GM23248 (cell line): ENCODE measurements at regions not wholly inside any gene's neighbourhood (a gene's known extent, or its start where the extent isn't known, plus 50 kb on each side); places are given as distances from the start of the nearest gene placed in this dataset.

Experiments used
- DNase-seq: peaks from one replicate; pipeline ENCODE4 v3.0.0-alpha.2; 2015
- H2AFZ ChIP-seq: fragments of 200-600 bp; sonication (generic); 2 replicates; pipeline ENCODE4 v1.6.1; 2016; ENCODE audit warnings: antibody characterized with exemption
- H3F3A ChIP-seq: fragments of 200-600 bp; sonication (generic); 2 replicates; pipeline ENCODE4 v1.6.1; 2016; ENCODE audit warnings: mild to moderate bottlenecking, antibody characterized with exemption, mixed run types; ENCODE audit not compliant: insufficient read depth
- H3K27ac ChIP-seq: fragments of 200-600 bp; sonication (generic); 2 replicates; pipeline ENCODE4 v1.5.1; 2016; ENCODE audit warnings: mild to moderate bottlenecking
- H3K27me3 ChIP-seq: fragments of 200-600 bp; sonication (generic); replicated peaks from 2 replicates; pipeline ENCODE4 v1.6.1; 2016; ENCODE audit warnings: mild to moderate bottlenecking; ENCODE audit not compliant: insufficient read depth
- H3K36me3 ChIP-seq: fragments of 200-600 bp; sonication (generic); 2 replicates; pipeline ENCODE4 v1.6.1; 2016; ENCODE audit warnings: low read depth, mild to moderate bottlenecking
- H3K4me1 ChIP-seq: fragments of 200-600 bp; sonication (generic); 2 replicates; pipeline ENCODE4 v1.6.1; 2016; ENCODE audit warnings: mild to moderate bottlenecking; ENCODE audit not compliant: insufficient read depth
- H3K4me2 ChIP-seq: fragments of 200-600 bp; sonication (generic); one replicate; pipeline ENCODE4 v1.6.1; 2016; ENCODE audit warnings: mild to moderate bottlenecking; ENCODE audit not compliant: unreplicated experiment
- H3K4me3 ChIP-seq: fragments of 200-600 bp; sonication (generic); 2 replicates; pipeline ENCODE4 v1.5.1; 2016; ENCODE audit warnings: mild to moderate bottlenecking
- H3K79me2 ChIP-seq: fragments of 200-600 bp; sonication (generic); 2 replicates; pipeline ENCODE4 v1.6.1; 2016; ENCODE audit warnings: mild to moderate bottlenecking; ENCODE audit not compliant: insufficient read depth
- H3K9ac ChIP-seq: fragments of 200-600 bp; sonication (generic); 2 replicates; pipeline ENCODE4 v1.6.1; 2016; ENCODE audit warnings: mild to moderate bottlenecking
- H3K9me2 ChIP-seq: fragments of 200-600 bp; sonication (generic); 2 replicates; pipeline ENCODE4 v1.6.1; 2016; ENCODE audit warnings: mixed run types, mild to moderate bottlenecking, moderate library complexity; ENCODE audit not compliant: insufficient read depth
- H3K9me3 ChIP-seq: fragments of 200-600 bp; sonication (generic); one replicate; pipeline ENCODE4 v1.6.1; 2017; ENCODE audit warnings: low read depth
- H4K20me1 ChIP-seq: fragments of 200-600 bp; sonication (generic); 2 replicates; pipeline ENCODE4 v1.6.0; 2016; ENCODE audit not compliant: insufficient read depth
- EZH2 ChIP-seq: fragments of 200-600 bp; sonication (generic); IDR thresholded peaks from 2 replicates; pipeline ENCODE4 v1.6.1; 2018; ENCODE audit warnings: antibody characterized with exemption, mild to moderate bottlenecking; ENCODE audit not compliant: insufficient read depth, poor library complexity, severe bottlenecking
- EZH2phosphoT487 ChIP-seq: fragments of 200-600 bp; sonication (generic); IDR thresholded peaks from 2 replicates; pipeline ENCODE4 v1.6.1; 2018; ENCODE audit warnings: antibody characterized with exemption, moderate library complexity, mild to moderate bottlenecking, low read depth; ENCODE audit not compliant: insufficient read depth
- WGBS, 2 experiments: methylation state at CpG; one replicate each; pipeline ENCODE4 v1.1.6; 2015 to 2017; ENCODE audit warnings: low lambda C conversion rate in 2 of 2, low coverage in 1 of 2; ENCODE audit errors: missing lambda C conversion rate in 2 of 2; 5-methylcytosine and 5-hydroxymethylcytosine counted together
- in situ Hi-C: fragments of 300-500 bp; cut with MboI; formaldehyde crosslinking; loops from 2 replicates; pipeline ENCODE4 v1.15.0; 2020

DNA sequence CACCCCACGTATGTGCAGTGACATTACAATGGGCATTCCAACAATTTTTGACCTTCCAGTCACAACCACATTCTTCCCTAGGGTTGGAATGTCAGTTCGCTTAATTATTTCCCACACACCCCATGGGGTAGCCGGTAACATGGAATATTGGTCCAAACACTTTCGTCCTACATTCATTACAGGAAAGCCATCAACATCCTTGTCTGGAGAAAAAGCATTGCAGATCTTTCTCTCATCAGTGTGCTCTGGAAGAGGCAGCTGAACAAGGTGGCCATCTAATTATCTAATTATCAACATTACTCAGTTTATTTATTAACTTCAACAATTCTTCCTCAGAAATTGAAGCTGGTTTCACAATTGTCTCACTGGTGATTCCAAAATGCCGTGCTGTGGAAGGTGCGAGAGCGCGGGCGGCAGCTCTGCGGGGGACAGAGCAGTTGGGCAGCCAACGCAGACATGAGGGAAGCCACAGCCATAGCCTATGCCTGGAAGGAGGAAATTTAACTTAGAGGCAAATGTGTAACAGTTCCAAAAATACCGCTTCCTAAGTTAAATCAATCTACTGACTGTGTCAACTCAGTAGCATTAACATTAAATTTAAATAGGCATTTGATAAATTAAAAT, 1158.9 kb upstream of the EPHA6 start:
- H3F3A ChIP-seq: no peaks in the 10 kb centered on the region
- H3K4me2 ChIP-seq: no peak overlapping the region
- no peaks in the 10 kb centered on the region for H3K27me3 ChIP-seq
- H4K20me1 ChIP-seq: no peaks in the 10 kb centered on the region
- no peaks in the 10 kb centered on the region for H3K79me2 ChIP-seq
- no peak overlapping the region for H2AFZ ChIP-seq
- H3K36me3 ChIP-seq: no peaks in the 10 kb centered on the region
- no peaks in the 10 kb centered on the region for H3K9me3 ChIP-seq
- DNase-seq: no peak
- H3K4me3 ChIP-seq: no peak overlapping the region
- TF ChIP-seq EZH2: no peak
- no peak for TF ChIP-seq EZH2phosphoT487
- no peak overlapping the region for H3K27ac ChIP-seq
- no peaks in the 10 kb centered on the region for H3K9me2 ChIP-seq
- in situ Hi-C loops: no loop called here
- 55 to 60% methylated on average over 12 of the region's 12 CpGs for WGBS, 2 experiments
- H3K4me1 ChIP-seq: no peaks in the 10 kb centered on the region
- H3K9ac ChIP-seq: no peak overlapping the region

DNA sequence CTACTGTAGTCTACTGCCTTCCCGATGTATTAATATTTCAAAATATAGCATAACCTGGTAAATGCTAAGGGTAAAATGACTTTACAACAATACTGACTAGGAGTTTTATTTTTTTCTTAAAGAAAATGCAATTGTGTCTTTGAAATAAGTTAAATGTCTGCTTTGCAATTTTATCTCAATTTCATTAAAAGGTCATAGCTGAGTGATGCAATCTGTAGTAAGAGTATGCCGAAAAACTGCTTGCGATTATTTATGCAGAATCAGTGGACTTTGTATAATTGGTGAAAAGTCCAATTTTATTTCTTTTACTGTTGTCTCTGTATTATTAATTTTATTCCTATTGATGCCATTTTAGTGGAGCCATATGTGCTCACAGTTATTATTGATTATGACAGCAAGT, 1143.6 kb upstream of the EPHA6 start:
- TF ChIP-seq EZH2 (no peak), EZH2phosphoT487 (no peak)
- H3K4me3 ChIP-seq: no peak overlapping the region
- 52 to 57% methylated on average over 3 of the region's 3 CpGs for WGBS, 2 experiments
- no peaks in the 10 kb centered on the region for H3F3A ChIP-seq
- DNase-seq: no peak
- peaks cover 5% of the 10 kb centered on the region for H3K9me3 ChIP-seq
- H3K27me3 ChIP-seq: no peaks in the 10 kb centered on the region
- H3K4me1 ChIP-seq: no peaks in the 10 kb centered on the region
- no peaks in the 10 kb centered on the region for H3K9me2 ChIP-seq
- in situ Hi-C loops: no loop called here
- no peak overlapping the region for H3K4me2 ChIP-seq
- H3K79me2 ChIP-seq: no peaks in the 10 kb centered on the region
- no peak overlapping the region for H3K27ac ChIP-seq
- H2AFZ ChIP-seq: no peak overlapping the region
- no peaks in the 10 kb centered on the region for H4K20me1 ChIP-seq
- no peaks in the 10 kb centered on the region for H3K36me3 ChIP-seq
- no peak overlapping the region for H3K9ac ChIP-seq

GRCh38 chr3:95673215-95673614, 1141.2 kb upstream of the EPHA6 start:
- no peak overlapping the region for H2AFZ ChIP-seq
- no peaks in the 10 kb centered on the region for H3K4me1 ChIP-seq
- H3K9me3 ChIP-seq: peaks cover 5% of the 10 kb centered on the region
- in situ Hi-C loops: no loop called here
- no peaks in the 10 kb centered on the region for H3K9me2 ChIP-seq
- no peaks in the 10 kb centered on the region for H4K20me1 ChIP-seq
- H3K4me2 ChIP-seq: no peak overlapping the region
- no peaks in the 10 kb centered on the region for H3K79me2 ChIP-seq
- no peak overlapping the region for H3K27ac ChIP-seq
- TF ChIP-seq EZH2phosphoT487: no peak
- TF ChIP-seq EZH2: no peak
- DNase-seq: no peak
- no peaks in the 10 kb centered on the region for H3K27me3 ChIP-seq
- no peak overlapping the region for H3K4me3 ChIP-seq
- WGBS, 2 experiments: 53 to 61% methylated on average over 3 of the region's 3 CpGs
- no peaks in the 10 kb centered on the region for H3K36me3 ChIP-seq
- H3K9ac ChIP-seq: no peak overlapping the region
- H3F3A ChIP-seq: no peaks in the 10 kb centered on the region

DNA sequence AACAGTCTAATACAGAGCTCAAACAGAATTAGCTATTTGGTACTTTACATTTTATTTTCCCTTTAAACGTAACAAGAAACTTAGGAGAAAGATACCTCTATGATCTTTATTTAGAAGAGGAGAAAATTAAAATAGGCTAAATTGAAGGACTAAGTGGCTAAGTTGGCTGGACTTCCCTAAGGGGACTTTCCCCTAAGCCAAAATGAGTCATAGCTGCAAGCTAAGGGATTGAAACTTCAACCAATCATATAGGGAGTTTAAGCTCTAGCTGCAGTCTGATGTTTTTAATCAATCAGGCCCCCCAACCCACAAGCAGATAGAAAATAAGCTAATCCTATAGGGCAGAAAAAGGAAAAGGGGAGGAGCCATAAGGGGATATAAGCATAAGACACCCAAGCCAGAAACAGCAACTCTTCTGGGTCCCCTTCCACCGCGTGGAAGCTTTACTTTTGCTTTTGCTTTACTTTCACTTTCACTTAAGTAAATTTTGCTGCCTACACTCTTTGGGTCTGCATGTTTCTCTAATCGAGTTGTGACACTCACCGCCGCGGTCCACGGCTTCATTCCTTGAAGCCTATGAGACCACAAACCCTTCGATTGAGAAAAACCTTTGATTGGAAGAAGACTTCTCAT, 1108.5 kb upstream of the EPHA6 start:
- Histone ChIP-seq H3F3A (no peaks in the 10 kb centered on the region), H3K9me3 (no peaks in the 10 kb centered on the region), H3K27ac (no peak overlapping the region), H4K20me1 (no peaks in the 10 kb centered on the region), H3K4me1 (no peaks in the 10 kb centered on the region), H3K79me2 (no peaks in the 10 kb centered on the region), H3K9me2 (no peaks in the 10 kb centered on the region), H3K4me3 (no peak overlapping the region), H3K4me2 (no peak overlapping the region), H3K36me3 (no peaks in the 10 kb centered on the region), H2AFZ (no peak overlapping the region), H3K9ac (no peak overlapping the region), H3K27me3 (no peaks in the 10 kb centered on the region)
- TF ChIP-seq EZH2phosphoT487 (no peak), EZH2 (no peak)
- in situ Hi-C loops: no loop called here
- no peak for DNase-seq
- 69 to 73% methylated on average over 9 of the region's 9 CpGs for WGBS, 2 experiments

GRCh38 chr3:95707268-95707667, 1107.1 kb upstream of the EPHA6 start:
- Histone ChIP-seq H3K4me3 (no peak overlapping the region), H3K27me3 (no peaks in the 10 kb centered on the region), H4K20me1 (no peaks in the 10 kb centered on the region), H2AFZ (no peak overlapping the region), H3K36me3 (no peaks in the 10 kb centered on the region), H3K79me2 (no peaks in the 10 kb centered on the region), H3K9me2 (no peaks in the 10 kb centered on the region), H3K27ac (no peak overlapping the region), H3F3A (no peaks in the 10 kb centered on the region), H3K4me1 (no peaks in the 10 kb centered on the region), H3K9me3 (no peaks in the 10 kb centered on the region), H3K9ac (no peak overlapping the region), H3K4me2 (no peak overlapping the region)
- no peak for TF ChIP-seq EZH2phosphoT487
- no peak for TF ChIP-seq EZH2
- in situ Hi-C loops: no loop called here
- DNase-seq: no peak
- 13 to 17% methylated on average over 2 of the region's 2 CpGs for WGBS, 2 experiments
